COLO668 (cell line): ENCODE measurements at regions not wholly inside any gene's neighbourhood (a gene's known extent, or its start where the extent isn't known, plus 50 kb on each side); places are given as distances from the start of the nearest gene placed in this dataset.

Experiments
- DNase-seq: peaks from one replicate; lab custom pipeline; 2025; ENCODE audit not compliant: unreplicated experiment; lab: John Stamatoyannopoulos, UW

DNA sequence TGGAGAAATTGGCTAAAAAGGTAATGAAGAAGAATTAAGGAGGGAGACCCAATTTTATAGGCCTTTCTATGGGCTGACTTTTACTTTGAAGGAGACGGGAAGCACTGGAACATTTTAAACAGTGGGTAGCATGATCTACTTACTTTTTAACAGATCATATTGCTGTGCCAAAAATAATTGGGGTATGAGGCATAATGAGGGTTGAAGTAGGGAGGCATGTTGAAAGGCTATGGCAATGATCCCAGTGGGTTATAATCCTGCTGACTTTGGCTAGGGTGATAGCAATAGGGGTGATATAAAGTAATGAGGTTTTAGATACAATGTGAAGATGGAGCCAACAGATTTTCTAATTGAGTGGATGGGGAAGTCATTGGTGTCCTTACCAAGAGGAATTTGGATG lies 73.2 kb downstream of the GPR37 start:
- DNase-seq = no peak

DNA sequence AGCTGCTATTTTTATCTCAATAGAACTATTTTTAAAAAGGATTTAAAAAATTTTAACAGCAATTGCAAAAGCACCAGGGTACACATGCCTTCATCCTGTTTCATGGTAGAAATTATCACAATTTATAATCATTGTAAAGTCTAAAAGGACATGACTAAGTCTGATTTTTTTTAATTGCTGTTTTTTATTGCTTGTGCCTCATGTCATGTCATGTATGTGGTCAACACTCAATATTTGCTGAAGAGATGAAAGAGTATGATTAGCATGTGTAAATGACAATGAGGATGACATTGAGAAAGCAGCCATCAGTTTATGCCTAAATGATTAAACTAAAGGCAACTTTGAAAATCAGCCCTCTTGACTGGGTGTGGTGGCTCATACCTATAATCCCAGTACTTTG lies 74.8 kb downstream of the GPR37 start:
- DNase-seq = no peak

DNA sequence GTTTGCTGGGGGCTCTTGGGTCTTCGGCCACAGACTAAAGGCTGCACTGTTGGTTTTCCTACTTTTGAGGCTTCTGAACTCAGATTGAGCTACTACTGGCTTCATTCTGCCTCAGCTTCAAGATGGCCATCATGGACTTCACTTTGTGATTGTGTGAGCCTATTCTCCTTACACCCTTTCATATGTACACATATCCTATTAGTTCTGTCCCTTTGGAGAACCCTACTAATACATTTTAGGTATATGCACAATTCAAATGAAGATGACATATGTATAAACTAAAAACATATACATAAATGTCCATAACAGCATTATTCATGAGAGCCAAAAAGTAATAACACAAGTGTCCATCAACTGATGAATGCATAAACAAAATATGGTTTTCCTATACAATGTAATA lies 75.7 kb downstream of the GPR37 start:
- no peak for DNase-seq

DNA sequence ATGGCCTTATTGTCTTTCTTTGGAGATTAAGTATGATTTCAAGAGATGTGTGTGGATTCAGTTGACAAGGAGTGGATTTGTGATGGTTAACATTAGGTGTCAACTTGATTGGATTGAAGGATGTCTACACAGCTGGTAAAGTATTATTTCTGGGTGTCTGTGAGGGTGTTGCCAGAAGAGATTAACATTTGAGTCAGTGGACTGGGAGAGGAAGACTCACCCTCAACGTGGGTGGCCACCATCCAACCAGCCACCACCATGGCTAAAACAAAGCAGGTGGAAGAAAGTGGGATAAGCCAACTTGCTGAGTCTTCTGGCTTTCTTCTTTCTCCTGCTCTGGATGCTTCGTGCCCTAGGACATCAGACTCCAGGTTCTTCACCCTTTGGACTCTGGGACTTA lies 76.1 kb downstream of the GPR37 start:
- DNase-seq = no peak

DNA sequence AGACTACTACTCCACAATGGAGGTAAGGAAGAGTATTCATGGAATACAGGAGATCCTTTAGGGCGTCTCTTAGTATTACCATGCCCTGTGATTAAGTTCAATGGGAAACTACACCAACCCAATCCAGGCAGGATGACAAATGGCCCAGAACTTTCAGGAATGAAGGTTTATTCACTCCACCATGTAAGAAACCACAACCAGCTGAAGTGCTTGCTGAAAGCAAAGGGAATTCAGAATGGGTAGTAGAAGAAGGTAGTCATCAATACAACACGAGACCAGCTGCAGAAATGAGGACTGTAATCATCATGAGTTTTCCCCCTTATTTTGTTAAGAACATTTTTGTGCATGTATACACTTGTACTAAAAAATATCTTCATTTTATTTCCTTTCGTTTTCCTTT lies 76.6 kb downstream of the GPR37 start:
- no peak for DNase-seq

DNA sequence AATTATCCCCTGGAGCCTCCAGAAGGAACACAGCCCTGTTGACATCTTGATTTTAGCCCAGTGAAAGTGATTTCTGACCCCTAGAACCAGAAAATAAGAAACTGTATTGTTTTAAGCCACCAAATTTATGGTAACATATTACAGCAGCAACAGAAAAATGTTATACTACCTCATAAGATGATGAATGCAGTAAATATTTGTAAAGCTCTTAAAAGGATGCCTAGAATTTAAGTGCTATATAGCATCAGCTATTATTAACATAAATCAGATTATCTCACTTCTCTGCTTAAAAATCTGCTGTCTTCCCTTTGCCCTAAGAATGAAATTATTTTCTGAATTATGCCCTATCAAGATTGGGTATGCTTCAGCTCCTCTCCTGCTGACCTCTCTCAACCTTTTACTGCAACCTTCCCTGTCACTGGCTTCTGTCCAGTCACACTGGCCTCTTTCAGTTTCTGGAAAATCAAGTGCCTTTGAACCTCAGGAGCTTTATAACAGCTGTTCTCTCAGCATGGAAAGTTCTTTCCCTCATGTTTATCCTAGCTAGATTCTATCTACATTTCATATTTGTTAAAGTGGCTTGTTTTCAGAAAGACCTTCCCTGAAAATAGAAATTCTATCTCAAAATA lies 78.9 kb downstream of the GPR37 start:
- no peak for DNase-seq

DNA sequence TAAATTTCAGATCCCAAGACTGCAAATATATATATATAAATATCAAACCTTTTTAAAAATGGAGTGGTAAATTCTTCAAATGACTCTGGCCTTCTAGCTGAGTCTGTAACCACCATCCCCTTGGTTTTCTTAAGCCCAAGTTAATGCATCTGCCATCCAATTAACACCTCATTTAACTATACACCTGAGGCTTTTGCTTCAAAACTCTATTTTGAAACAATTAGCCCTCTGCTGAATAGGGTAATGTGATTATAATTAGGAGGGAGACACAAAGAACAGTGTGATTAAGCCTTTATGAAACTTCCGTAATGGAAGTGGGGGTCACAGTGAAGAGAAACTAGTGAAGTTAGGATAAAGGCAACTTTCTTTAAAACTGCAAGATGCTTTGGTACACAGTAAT lies 83.6 kb downstream of the GPR37 start:
- no peak for DNase-seq

DNA sequence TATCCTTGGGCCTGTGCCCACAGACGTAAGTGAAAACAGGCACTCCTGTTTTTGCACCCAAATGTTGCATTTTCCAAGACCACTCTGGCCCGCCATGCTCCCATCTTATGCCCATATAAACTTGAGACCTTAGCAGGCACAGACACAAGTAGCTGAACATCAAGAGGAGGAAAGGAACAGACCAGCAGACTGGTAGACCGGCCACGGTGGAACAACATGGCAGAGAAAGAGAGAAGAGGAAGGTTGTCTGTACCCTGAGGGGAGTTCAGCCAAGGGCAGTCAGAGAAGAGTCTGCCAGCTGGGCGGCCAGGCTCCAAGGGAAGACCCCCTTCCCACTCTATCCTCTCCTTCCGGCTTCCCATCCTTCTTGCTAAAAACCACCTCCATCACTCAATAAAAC lies 85.3 kb downstream of the GPR37 start:
- no peak for DNase-seq

DNA sequence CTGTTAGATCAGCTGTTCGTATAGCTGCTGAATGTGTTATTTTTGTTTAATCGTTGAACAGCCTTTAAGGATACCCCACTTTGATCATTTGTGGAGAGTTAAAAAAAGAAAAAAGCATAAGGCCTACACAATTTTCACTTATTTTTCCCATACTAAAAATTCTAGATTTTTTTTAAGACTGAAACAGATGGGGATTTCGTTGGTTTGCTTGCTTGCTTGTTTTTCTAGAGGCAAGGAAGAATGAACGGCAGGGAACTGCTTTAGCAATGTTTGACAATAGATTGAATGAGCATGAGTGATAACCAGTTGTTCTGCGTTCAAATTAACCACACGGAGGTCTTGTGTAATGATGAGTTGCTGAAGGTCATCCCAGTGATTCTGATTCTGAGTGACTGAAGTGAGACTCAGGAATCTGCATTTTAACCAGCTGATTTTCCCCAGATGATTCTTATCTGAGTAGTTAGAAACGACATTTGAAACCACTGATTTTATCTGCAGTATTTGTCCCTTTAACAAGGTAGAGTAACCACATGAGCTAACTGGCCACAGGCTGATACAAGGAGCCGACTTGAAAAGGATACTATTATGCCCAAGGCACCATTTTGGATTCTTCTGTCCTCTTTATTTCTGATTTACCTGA lies 85.9 kb downstream of the GPR37 start:
- DNase-seq = no peak

DNA sequence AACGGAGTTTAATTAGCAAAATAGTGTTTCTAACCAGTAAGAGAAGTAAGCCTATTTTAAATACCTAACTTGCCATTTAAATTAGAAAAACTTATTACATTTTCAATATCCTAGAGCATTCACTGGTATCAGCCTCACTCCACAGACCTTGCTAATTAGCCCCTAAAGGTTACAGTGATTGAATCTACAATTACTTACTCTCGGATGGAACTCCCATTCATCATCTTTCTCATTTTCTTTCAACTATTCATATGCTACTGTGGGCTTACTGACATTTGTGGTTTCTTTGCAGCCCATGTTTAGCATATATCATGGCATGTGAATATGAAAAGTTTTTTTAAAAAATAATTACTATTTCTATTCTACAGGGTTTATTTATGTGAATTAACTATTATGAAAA lies 86.4 kb downstream of the GPR37 start:
- DNase-seq = no peak

DNA sequence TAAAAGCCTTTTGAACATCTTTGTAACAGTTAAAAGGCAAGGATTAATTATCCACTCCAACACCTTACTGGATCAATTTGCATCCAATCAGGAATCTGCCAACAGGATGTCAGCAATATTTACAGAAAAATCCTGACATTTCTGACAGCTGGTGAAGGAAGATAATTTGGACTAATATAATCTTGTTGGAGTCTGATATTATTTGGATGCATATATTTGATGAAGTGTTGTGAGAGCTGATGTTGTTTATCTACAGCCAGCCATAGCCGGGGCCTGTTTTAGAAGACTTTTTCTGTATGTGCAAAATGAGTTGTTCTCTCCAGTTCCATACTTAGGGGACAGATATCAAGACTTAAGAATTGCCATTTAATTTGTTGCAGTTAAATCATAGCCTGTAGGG lies 91.1 kb downstream of the GPR37 start:
- DNase-seq = no peak

DNA sequence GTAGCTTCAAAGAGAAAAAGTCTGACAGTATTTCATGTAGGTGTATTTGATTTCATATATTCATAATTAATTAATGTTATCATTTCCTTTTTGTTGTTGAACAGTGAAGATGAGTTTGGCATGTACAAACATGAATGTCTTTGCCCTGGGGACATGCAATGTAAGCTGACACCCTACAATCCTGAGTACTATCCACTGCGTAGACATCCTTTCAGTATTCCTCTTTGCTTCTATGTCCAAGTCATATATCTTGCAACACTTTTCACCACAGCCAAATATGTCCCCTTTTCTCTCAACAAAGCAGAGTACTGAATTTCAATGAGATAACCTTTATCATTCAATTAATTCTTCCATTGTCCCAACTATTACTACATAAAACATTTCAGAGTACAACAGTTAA lies 93.6 kb downstream of the GPR37 start:
- peak; percentile 47 for DNase-seq

DNA sequence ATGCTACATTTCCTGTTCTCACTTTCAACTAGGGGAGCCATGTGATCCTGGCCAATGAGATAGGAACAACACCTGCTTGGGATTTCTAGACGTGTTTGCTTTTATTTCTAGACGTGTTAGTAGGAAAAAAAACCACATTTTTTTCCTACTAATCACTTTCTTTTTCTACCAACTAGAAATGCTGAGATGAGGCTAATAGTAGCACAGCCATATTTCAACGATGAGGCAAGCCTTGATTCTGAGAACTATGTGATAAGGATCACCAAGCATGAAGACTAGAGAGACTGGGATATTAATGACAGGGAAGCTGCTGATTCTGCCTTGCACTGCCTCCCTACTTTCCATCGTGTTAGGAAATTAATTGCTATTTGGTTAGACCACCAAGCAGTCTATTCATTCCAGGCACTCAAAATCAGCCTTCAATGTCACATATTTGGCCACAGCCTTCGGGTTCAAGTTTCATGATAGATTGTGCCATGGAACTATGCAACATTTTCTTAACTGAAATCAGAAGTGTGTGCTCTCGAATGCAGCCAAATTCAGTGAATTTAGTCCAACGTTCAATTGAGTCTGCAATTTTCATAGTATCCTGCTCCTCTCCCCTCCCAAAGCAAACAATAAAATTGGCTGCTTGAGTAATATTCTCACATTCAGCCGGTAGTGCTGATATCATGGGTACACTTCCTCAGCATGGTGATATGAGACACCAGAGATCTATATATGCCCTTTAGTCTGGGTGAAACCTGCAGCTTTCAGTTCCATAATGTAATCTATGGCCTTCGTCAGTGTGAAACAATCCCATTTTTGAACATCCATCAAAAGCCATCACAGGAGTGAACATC lies 98.1 kb downstream of the GPR37 start:
- no peak for DNase-seq

DNA sequence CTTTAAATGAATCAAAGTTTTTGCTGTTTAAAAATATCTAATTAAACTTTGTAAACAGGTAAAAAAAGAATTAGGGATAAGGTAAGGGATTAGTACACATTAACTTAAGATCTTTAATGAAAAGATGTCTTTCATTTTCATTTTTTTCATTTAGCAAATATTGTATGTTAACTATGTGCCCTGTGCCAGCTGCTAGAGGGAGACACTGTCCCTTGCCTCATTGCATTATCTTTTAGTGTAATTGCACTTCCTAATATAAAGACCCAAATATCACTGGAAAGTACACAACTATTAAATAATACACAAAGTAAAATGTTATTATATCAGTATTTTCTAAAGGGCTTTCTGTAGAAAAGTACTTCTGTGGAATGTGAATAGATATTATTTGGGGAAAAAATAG lies 102.7 kb downstream of the GPR37 start:
- no peak for DNase-seq

DNA sequence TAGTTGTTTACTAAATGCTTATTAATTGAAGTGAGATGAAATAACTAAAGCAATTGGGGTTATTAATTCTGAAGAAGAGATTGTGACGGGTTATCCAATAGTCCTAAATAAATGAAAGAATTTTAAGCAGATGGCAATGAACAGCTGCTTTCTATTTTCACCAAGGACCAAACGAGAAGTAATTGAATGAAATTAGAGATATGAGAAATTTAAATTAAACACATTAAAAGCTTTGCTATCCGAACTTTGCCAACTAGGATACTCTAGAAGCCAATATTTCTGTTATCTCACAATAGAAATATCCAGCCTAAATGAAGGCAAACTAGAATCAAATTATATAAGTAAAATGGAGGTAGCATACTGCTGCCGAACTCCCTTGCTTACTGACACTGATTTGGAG lies 103.2 kb downstream of the GPR37 start:
- no peak for DNase-seq

DNA sequence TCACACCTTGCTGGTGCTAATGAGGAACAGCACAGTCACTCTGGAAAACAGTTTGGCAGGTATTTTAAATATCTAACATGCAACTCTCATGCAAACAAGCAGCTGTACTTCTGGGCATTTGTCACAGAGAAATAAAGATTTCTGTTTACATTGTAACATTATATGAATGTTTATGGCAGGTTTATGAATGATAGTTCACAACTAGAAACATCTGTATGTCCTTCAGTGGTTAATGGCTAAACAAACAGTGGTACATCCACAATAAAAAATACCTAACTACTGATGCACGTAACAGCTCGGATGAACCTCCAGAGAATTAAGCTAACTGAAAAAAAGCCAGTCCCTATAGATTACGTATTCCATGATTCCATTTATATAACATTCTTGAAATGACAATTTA lies 109.6 kb downstream of the GPR37 start:
- DNase-seq = peak; percentile 32

DNA sequence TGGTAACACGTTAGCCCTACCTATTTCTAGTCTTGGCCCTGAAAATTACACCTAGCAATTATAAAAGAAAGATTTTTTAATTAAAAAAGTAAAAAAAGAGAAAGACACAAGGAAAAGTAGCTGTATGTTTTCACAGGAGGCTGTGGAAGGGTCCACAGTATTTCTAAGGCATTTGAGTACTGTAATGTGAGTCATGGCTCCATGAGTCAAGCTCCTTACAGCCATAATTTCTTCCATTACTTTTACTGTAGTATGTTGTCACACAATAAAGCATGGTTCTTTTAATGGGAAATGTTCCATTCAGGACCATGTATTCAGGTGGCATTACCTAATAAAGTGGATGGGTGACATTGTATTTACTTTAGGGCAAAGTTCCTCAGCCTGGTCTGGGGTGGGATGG lies 113.4 kb downstream of the GPR37 start:
- DNase-seq = no peak

DNA sequence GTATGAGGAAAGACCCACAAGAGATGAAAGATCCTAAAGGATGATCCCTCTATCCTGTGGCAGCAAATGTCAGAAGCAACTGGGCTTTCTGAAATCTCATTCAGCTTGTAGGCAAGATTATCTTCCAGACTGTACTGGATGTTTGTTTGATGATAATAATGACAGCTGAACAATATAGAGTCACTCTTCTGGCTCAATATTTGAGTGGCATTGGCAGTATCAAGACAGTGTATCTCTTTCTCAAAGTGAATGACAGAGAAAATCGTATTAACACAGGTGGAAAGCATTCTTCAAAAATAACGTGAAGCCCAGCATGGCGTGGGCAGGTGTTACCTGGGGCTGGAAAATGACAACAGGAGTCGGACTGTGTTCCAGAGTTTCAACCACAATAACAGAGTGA lies 114.5 kb downstream of the GPR37 start:
- DNase-seq = no peak

DNA sequence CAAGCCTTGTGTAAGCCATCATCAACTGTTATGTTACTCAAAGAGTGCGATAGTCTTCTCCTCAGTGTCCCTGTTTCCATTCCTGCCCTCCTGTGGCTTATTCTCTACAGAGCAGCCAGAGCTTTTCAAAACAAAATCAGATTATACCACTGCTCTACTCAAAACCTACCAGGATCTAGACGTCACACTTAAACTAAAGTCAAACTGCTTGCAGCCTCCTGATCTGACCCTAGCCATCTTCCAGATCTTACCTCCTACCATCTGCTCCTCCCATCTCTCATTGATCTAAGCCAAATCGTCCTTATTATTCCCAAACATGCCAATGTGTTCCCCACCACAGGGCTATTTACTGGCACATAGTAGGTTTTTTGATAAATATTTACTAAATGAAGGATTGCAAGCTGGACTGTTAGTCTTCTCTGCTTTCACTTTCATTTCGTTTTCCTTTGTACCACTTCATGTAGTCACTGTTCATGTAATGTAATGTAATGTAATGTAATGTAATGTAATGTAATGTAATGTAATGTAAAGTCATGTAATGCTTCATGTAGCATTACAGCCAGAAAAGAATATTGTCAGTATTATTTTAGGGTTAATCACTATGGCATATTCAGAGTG lies 116.1 kb downstream of the GPR37 start:
- no peak for DNase-seq

DNA sequence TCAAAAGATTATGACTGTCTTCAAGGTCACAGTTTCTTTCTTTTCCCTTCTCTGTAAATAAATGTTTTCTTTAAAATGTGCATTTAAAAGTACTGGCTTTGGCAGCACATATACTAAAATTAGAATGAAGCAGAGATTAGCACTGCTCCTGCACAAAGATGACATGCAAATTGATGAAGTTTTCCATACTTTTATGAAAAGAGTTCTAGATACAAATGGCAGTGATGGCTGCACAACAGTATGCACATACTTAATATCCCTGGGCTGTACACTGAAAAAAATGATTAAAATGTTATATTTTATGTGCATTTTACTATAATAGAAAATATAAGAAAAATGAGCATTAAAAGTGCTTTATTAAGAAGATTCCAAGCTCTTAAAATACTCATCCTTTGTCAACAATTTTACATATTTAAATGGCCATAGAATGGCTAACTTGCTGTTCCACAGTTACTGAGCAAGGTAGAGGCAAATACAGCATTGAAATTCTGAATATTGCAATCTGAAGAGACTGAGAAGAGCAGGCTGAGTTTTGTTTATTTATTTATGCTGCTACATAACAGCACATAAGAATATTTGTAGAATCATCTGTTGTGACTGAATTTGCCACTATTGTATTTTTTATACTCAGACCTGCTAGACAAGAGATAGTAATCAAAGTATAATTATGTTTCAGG lies 117.8 kb downstream of the GPR37 start:
- no peak for DNase-seq

DNA sequence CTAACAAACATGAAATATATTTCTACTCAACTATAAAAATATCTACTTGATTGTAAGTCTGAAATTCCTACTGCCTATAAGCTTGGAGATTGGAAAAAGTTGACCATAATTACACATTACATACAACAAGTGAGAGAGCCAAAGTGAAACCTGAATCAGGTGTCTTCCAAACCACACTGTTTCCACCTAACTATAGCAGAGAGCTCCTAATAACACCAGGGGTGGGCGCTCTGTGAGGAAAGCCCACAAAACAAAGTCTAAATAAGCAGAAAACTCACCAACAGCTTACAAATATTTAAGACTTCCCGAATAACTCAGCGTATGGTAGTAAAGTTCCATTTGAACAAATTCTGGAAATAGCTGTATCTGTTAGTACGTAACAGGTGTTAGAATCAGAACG lies 119.9 kb downstream of the GPR37 start:
- no peak for DNase-seq
